ENCODE measurements at regions not wholly inside any gene's neighbourhood (a gene's known extent, or its start where the extent isn't known, plus 50 kb on each side); places are given as distances from the start of the nearest gene placed in this dataset.

GRCh38 chr2:7730990-7731389, 813.8 kb downstream of the RNF144A start:
- WGBS, result 83% methylated on average over 4 of the region's 4 CpGs
- Histone ChIP-seq H3K27ac (ENCODE audit: low read depth) (no peak overlapping the region), H3K36me3 (ENCODE audit: insufficient read depth) (no peaks in the 10 kb centered on the region), H3K4me1 (ENCODE audit: insufficient read depth) (peaks cover 1% of the 10 kb centered on the region), H3K4me3 (ENCODE audit: low read depth, low read length) (no peak overlapping the region)
- DNase-seq (ENCODE audit: extremely low spot score), result no peak

GRCh38 chr2:7732497-7732896, 815.3 kb downstream of the RNF144A start:
- H3K4me1 ChIP-seq (ENCODE audit: insufficient read depth), result peaks cover 1% of the 10 kb centered on the region
- WGBS, result 94% methylated on average over 5 of the region's 5 CpGs
- no peak for DNase-seq (ENCODE audit: extremely low spot score)
- H3K4me3 ChIP-seq (ENCODE audit: low read depth, low read length), result no peak overlapping the region
- H3K36me3 ChIP-seq (ENCODE audit: insufficient read depth), result no peaks in the 10 kb centered on the region
- H3K27ac ChIP-seq (ENCODE audit: low read depth), result no peak overlapping the region

GRCh38 chr2:7736646-7737305, 819.6 kb downstream of the RNF144A start:
- H3K36me3 ChIP-seq (ENCODE audit: insufficient read depth), result no peaks in the 10 kb centered on the region
- H3K4me1 ChIP-seq (ENCODE audit: insufficient read depth), result peaks cover 1% of the 10 kb centered on the region
- H3K27ac ChIP-seq (ENCODE audit: low read depth), result no peak overlapping the region
- WGBS, result 87% methylated on average over 6 of the region's 6 CpGs
- H3K4me3 ChIP-seq (ENCODE audit: low read depth, low read length), result no peak overlapping the region
- no peak for DNase-seq (ENCODE audit: extremely low spot score)

- Histone ChIP-seq H3K4me3 (ENCODE audit: low read depth, low read length) (no peak overlapping the region), H3K36me3 (ENCODE audit: insufficient read depth) (no peaks in the 10 kb centered on the region), H3K4me1 (ENCODE audit: insufficient read depth) (no peaks in the 10 kb centered on the region), H3K27ac (ENCODE audit: low read depth) (no peak overlapping the region)
- 99% methylated on average over 1 of the region's 1 CpG for WGBS
- DNase-seq (ENCODE audit: extremely low spot score), result no peak
Observed at GRCh38 chr2:7738596-7738995, 821.4 kb downstream of the RNF144A start.

GRCh38 chr2:7740114-7740513, 822.9 kb downstream of the RNF144A start:
- H3K36me3 ChIP-seq (ENCODE audit: insufficient read depth), result no peaks in the 10 kb centered on the region
- WGBS, result 94% methylated on average over 2 of the region's 2 CpGs

GRCh38 chr2:7742301-7742700, 825.1 kb downstream of the RNF144A start:
- Histone ChIP-seq H3K4me3 (ENCODE audit: low read depth, low read length) (no peak overlapping the region), H3K27ac (ENCODE audit: low read depth) (no peak overlapping the region), H3K36me3 (ENCODE audit: insufficient read depth) (no peaks in the 10 kb centered on the region), H3K4me1 (ENCODE audit: insufficient read depth) (no peaks in the 10 kb centered on the region)
- no peak for DNase-seq (ENCODE audit: extremely low spot score)
- 85% methylated on average over 3 of the region's 3 CpGs for WGBS

More at GRCh38 chr2:7740114-7740513, 822.9 kb downstream of the RNF144A start:
- H3K4me1 ChIP-seq (ENCODE audit: insufficient read depth), result no peaks in the 10 kb centered on the region
- no peak for DNase-seq (ENCODE audit: extremely low spot score)
- no peak overlapping the region for H3K4me3 ChIP-seq (ENCODE audit: low read depth, low read length)
- no peak overlapping the region for H3K27ac ChIP-seq (ENCODE audit: low read depth)

- WGBS, result 80% methylated on average over 5 of the region's 5 CpGs
- Histone ChIP-seq H3K4me1 (ENCODE audit: insufficient read depth) (no peaks in the 10 kb centered on the region), H3K27ac (ENCODE audit: low read depth) (no peak overlapping the region), H3K4me3 (ENCODE audit: low read depth, low read length) (no peak overlapping the region), H3K36me3 (ENCODE audit: insufficient read depth) (no peaks in the 10 kb centered on the region)
- DNase-seq (ENCODE audit: extremely low spot score), result no peak
Observed at GRCh38 chr2:7744827-7745226, 827.6 kb downstream of the RNF144A start.

GRCh38 chr2:7745369-7745768, 828.2 kb downstream of the RNF144A start:
- Histone ChIP-seq H3K4me3 (ENCODE audit: low read depth, low read length) (no peak overlapping the region), H3K36me3 (ENCODE audit: insufficient read depth) (no peaks in the 10 kb centered on the region), H3K27ac (ENCODE audit: low read depth) (no peak overlapping the region), H3K4me1 (ENCODE audit: insufficient read depth) (no peaks in the 10 kb centered on the region)
- DNase-seq (ENCODE audit: extremely low spot score), result no peak
- WGBS, result 77% methylated on average over 2 of the region's 2 CpGs

- DNase-seq (ENCODE audit: extremely low spot score), result no peak
- Histone ChIP-seq H3K36me3 (ENCODE audit: insufficient read depth) (no peaks in the 10 kb centered on the region), H3K27ac (ENCODE audit: low read depth) (no peak overlapping the region), H3K4me1 (ENCODE audit: insufficient read depth) (no peaks in the 10 kb centered on the region), H3K4me3 (ENCODE audit: low read depth, low read length) (no peak overlapping the region)
- WGBS, result 80% methylated on average over 17 of the region's 17 CpGs
Observed at GRCh38 chr2:7748717-7749415, 831.7 kb downstream of the RNF144A start.

- no peaks in the 10 kb centered on the region for H3K4me1 ChIP-seq (ENCODE audit: insufficient read depth)
- DNase-seq (ENCODE audit: extremely low spot score), result no peak
- H3K36me3 ChIP-seq (ENCODE audit: insufficient read depth), result no peaks in the 10 kb centered on the region
- WGBS, result 80% methylated on average over 4 of the region's 4 CpGs
- H3K27ac ChIP-seq (ENCODE audit: low read depth), result no peak overlapping the region
- H3K4me3 ChIP-seq (ENCODE audit: low read depth, low read length), result no peak overlapping the region
Observed at GRCh38 chr2:7749895-7750559, 832.8 kb downstream of the RNF144A start.

GRCh38 chr2:7752291-7752690, 835.1 kb downstream of the RNF144A start:
- Histone ChIP-seq H3K36me3 (ENCODE audit: insufficient read depth) (no peaks in the 10 kb centered on the region), H3K4me3 (ENCODE audit: low read depth, low read length) (no peak overlapping the region), H3K27ac (ENCODE audit: low read depth) (no peak overlapping the region), H3K4me1 (ENCODE audit: insufficient read depth) (no peaks in the 10 kb centered on the region)
- no peak for DNase-seq (ENCODE audit: extremely low spot score)
- WGBS, result 96% methylated on average over 1 of the region's 1 CpG

GRCh38 chr2:7753777-7754176, 836.6 kb downstream of the RNF144A start:
- Histone ChIP-seq H3K4me3 (ENCODE audit: low read depth, low read length) (no peak overlapping the region), H3K27ac (ENCODE audit: low read depth) (no peak overlapping the region), H3K4me1 (ENCODE audit: insufficient read depth) (no peaks in the 10 kb centered on the region), H3K36me3 (ENCODE audit: insufficient read depth) (no peaks in the 10 kb centered on the region)
- DNase-seq (ENCODE audit: extremely low spot score), result no peak

GRCh38 chr2:7755879-7756278, 838.7 kb downstream of the RNF144A start:
- Histone ChIP-seq H3K27ac (ENCODE audit: low read depth) (no peak overlapping the region), H3K4me1 (ENCODE audit: insufficient read depth) (no peaks in the 10 kb centered on the region), H3K4me3 (ENCODE audit: low read depth, low read length) (no peak overlapping the region), H3K36me3 (ENCODE audit: insufficient read depth) (no peaks in the 10 kb centered on the region)
- no peak for DNase-seq (ENCODE audit: extremely low spot score)
- WGBS, result 88% methylated on average over 5 of the region's 5 CpGs
